Adipocyte (in vitro differentiated cells): ENCODE measurements at regions not wholly inside any gene's neighbourhood (a gene's known extent, or its start where the extent isn't known, plus 50 kb on each side); places are given as distances from the start of the nearest gene placed in this dataset.

Experiments used
- DNase-seq: peaks from one replicate; pipeline ENCODE4 v3.0.0-alpha.2; 2015; ENCODE audit warnings: low read depth
- H3K27me3 ChIP-seq: replicated peaks from 2 replicates; pipeline ENCODE4 v1.7.0; 2013; ENCODE audit warnings: mild to moderate bottlenecking, low read length, moderate library complexity; ENCODE audit not compliant: control insufficient read depth, insufficient read depth
- H3K36me3 ChIP-seq: 2 replicates; pipeline ENCODE4 v1.7.0; 2013; ENCODE audit warnings: low read length, mild to moderate bottlenecking, moderate library complexity; ENCODE audit not compliant: control insufficient read depth, insufficient read depth, severe bottlenecking
- H3K4me1 ChIP-seq: 2 replicates; pipeline ENCODE4 v1.7.0; 2013; ENCODE audit warnings: mild to moderate bottlenecking, low read length, moderate library complexity; ENCODE audit not compliant: control insufficient read depth, insufficient read depth
- H3K4me3 ChIP-seq: 2 replicates; pipeline ENCODE4 v1.7.0; 2013; ENCODE audit warnings: mild to moderate bottlenecking, low read length, moderate library complexity
- H3K9ac ChIP-seq: 2 replicates; pipeline ENCODE4 v1.7.0; 2013; ENCODE audit warnings: mild to moderate bottlenecking, low read length, moderate library complexity
- H3K9me3 ChIP-seq: 2 replicates; pipeline ENCODE4 v1.7.0; 2013; ENCODE audit warnings: mild to moderate bottlenecking, low read length, moderate library complexity; ENCODE audit not compliant: control insufficient read depth

- no peaks in the 10 kb centered on the region for H3K9me3 ChIP-seq
- no peaks in the 10 kb centered on the region for H3K36me3 ChIP-seq
- no peak overlapping the region for H3K9ac ChIP-seq
- no peaks in the 10 kb centered on the region for H3K4me1 ChIP-seq
- DNase-seq, result no peak
- H3K4me3 ChIP-seq, result no peak overlapping the region
- H3K27me3 ChIP-seq, result peaks cover 45% of the 10 kb centered on the region
Observed at GRCh38 chr22:49306632-49307480, 520.8 kb downstream of the BRD1 start.

GRCh38 chr22:49305966-49306631 lies 521.6 kb downstream of the BRD1 start:
- DNase-seq, result no peak
- Histone ChIP-seq H3K9ac (no peak overlapping the region), H3K4me1 (no peaks in the 10 kb centered on the region), H3K36me3 (no peaks in the 10 kb centered on the region), H3K9me3 (no peaks in the 10 kb centered on the region), H3K4me3 (no peak overlapping the region), H3K27me3 (peaks cover 45% of the 10 kb centered on the region)

- no peaks in the 10 kb centered on the region for H3K36me3 ChIP-seq
- no peak overlapping the region for H3K4me3 ChIP-seq
- H3K9ac ChIP-seq, result no peak overlapping the region
- no peaks in the 10 kb centered on the region for H3K9me3 ChIP-seq
- H3K4me1 ChIP-seq, result no peaks in the 10 kb centered on the region
- H3K27me3 ChIP-seq, result peaks cover 43% of the 10 kb centered on the region
- no peak for DNase-seq
Observed at GRCh38 chr22:49305214-49305965, 522.3 kb downstream of the BRD1 start.

- Histone ChIP-seq H3K36me3 (no peaks in the 10 kb centered on the region), H3K4me1 (no peaks in the 10 kb centered on the region), H3K27me3 (peaks cover 34% of the 10 kb centered on the region), H3K9me3 (no peaks in the 10 kb centered on the region), H3K9ac (no peak overlapping the region), H3K4me3 (no peak overlapping the region)
- no peak for DNase-seq
Observed at GRCh38 chr22:49303781-49304461, 523.8 kb downstream of the BRD1 start.

- no peaks in the 10 kb centered on the region for H3K4me1 ChIP-seq
- no peak overlapping the region for H3K9ac ChIP-seq
- no peak for DNase-seq
- no peaks in the 10 kb centered on the region for H3K36me3 ChIP-seq
- no peak overlapping the region for H3K4me3 ChIP-seq
- peaks cover 31% of the 10 kb centered on the region for H3K27me3 ChIP-seq
- H3K9me3 ChIP-seq, result no peaks in the 10 kb centered on the region
Observed at GRCh38 chr22:49303061-49303735, 524.5 kb downstream of the BRD1 start.

GRCh38 chr22:49302530-49302929 lies 525.1 kb downstream of the BRD1 start:
- no peak for DNase-seq
- Histone ChIP-seq H3K4me1 (no peaks in the 10 kb centered on the region), H3K36me3 (no peaks in the 10 kb centered on the region), H3K27me3 (peaks cover 27% of the 10 kb centered on the region), H3K4me3 (no peak overlapping the region), H3K9ac (no peak overlapping the region), H3K9me3 (no peaks in the 10 kb centered on the region)

- Histone ChIP-seq H3K4me3 (no peak overlapping the region), H3K9me3 (no peaks in the 10 kb centered on the region), H3K36me3 (no peaks in the 10 kb centered on the region), H3K27me3 (peaks cover 23% of the 10 kb centered on the region), H3K9ac (no peak overlapping the region), H3K4me1 (no peaks in the 10 kb centered on the region)
- DNase-seq, result no peak
Observed at GRCh38 chr22:49302150-49302460, 525.6 kb downstream of the BRD1 start.

GRCh38 chr22:49301398-49302149 lies 526.1 kb downstream of the BRD1 start:
- Histone ChIP-seq H3K4me3 (no peak overlapping the region), H3K9ac (no peak overlapping the region), H3K4me1 (no peaks in the 10 kb centered on the region), H3K36me3 (no peaks in the 10 kb centered on the region), H3K9me3 (no peaks in the 10 kb centered on the region), H3K27me3 (peaks cover 20% of the 10 kb centered on the region)
- DNase-seq, result no peak

GRCh38 chr22:49300951-49301397 lies 526.7 kb downstream of the BRD1 start:
- H3K27me3 ChIP-seq, result peaks cover 19% of the 10 kb centered on the region
- H3K9me3 ChIP-seq, result no peaks in the 10 kb centered on the region
- H3K9ac ChIP-seq, result no peak overlapping the region
- DNase-seq, result no peak
- no peak overlapping the region for H3K4me3 ChIP-seq
- H3K36me3 ChIP-seq, result no peaks in the 10 kb centered on the region
- H3K4me1 ChIP-seq, result no peaks in the 10 kb centered on the region

- H3K4me3 ChIP-seq, result no peak overlapping the region
- no peak for DNase-seq
- no peak overlapping the region for H3K9ac ChIP-seq
- no peaks in the 10 kb centered on the region for H3K36me3 ChIP-seq
- H3K4me1 ChIP-seq, result no peaks in the 10 kb centered on the region
- H3K27me3 ChIP-seq, result peaks cover 12% of the 10 kb centered on the region
- H3K9me3 ChIP-seq, result no peaks in the 10 kb centered on the region
Observed at GRCh38 chr22:49300241-49300640, 527.4 kb downstream of the BRD1 start.
